ENCODE measurements at regions not wholly inside any gene's neighbourhood (a gene's known extent, or its start where the extent isn't known, plus 50 kb on each side); places are given as distances from the start of the nearest gene placed in this dataset.

- DNase-seq: no peak
Observed at GRCh38 chr12:24462946-24463345, 486.0 kb downstream of the BCAT1 start.

GRCh38 chr12:24460506-24460905 lies 488.4 kb downstream of the BCAT1 start:
- no peak for DNase-seq

DNA sequence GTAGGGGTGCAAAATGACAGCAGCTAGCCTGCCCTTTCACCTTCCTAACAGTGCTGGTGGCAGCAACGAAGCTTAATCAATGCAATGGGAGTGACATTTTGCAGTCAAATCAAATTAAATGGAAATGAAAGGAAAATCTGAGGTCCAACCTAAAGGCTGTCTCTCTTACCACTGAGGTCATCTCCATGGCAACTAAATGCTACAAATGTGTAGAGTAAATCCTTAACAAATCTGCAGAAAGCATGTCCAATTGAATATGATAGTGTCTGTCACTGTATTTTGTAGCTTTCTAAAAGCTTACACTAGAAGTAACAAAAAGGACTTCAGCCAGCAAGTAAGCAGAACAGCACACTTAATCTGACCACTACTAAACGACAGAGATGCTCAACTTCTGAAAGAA lies 488.8 kb downstream of the BCAT1 start:
- no peak for DNase-seq

- no peak for DNase-seq
Observed at GRCh38 chr12:24455811-24456210, 493.1 kb downstream of the BCAT1 start.

GRCh38 chr12:24447678-24448077 lies 498.2 kb upstream of the SOX5 start:
- DNase-seq: no peak

DNA sequence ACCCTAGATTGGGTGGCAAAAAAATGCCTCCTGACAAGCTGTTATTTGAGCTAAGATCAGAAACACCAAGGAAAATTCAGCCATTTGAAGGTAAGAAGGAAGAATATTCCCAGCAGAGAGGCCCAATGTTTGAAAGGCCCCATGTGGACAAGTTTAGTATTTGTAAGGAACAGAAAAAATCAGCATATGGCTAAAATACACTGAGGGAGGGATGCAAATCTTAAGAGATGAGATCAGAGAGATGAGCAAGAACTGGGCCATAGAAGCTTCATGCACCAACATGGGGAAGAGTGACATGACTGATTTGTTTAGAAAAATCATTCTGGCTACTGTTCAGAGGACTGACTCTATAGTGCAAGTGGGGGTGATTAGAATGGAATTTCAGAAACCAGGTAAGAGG lies 496.8 kb upstream of the SOX5 start:
- DNase-seq: no peak

- DNase-seq: no peak
Observed at GRCh38 chr12:24444634-24445033, 495.2 kb upstream of the SOX5 start.

DNA sequence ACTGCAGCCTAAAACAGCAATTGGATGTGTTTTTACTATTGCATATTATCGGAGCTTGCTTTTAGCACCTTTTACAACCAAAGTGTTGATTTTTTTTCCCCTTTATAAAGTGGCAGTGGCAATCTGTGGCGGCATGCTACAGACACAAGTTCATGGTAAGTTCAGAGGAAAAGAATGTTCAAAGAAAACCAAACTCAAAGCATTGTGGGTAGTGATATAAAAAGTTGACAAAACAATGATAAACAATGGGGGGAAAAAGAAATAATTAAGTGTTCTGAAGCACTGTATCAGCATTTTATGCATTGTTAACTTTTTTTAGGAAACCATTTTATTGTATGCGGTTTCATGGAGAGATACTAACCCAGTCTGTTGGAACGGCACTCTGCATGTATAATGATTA lies 492.0 kb upstream of the SOX5 start:
- no peak for DNase-seq

DNA sequence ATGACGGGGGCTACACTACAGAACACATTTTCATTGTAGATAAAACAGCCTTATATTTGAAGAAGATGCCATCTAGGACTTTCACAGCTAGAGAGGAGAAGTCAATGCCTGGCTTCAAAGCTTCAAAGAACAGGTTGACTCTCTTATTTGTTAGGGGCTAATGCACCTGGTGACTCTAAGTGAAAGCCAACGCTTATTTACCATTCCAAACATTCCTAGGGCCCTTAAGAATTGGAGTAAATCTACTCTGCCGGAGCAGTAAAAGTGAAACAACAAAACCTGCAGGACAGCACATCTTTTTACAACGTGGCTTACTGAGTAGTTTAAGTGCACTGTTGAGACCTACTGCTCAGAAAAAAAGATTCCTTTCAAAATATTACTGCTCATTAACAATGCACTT lies 487.2 kb upstream of the SOX5 start:
- no peak for DNase-seq

GRCh38 chr12:24431872-24432271 lies 482.4 kb upstream of the SOX5 start:
- DNase-seq: no peak

- no peak for DNase-seq
Observed at GRCh38 chr12:24427776-24428175, 478.3 kb upstream of the SOX5 start.

- DNase-seq: no peak
Observed at GRCh38 chr12:24425601-24425970, 476.1 kb upstream of the SOX5 start.

DNA sequence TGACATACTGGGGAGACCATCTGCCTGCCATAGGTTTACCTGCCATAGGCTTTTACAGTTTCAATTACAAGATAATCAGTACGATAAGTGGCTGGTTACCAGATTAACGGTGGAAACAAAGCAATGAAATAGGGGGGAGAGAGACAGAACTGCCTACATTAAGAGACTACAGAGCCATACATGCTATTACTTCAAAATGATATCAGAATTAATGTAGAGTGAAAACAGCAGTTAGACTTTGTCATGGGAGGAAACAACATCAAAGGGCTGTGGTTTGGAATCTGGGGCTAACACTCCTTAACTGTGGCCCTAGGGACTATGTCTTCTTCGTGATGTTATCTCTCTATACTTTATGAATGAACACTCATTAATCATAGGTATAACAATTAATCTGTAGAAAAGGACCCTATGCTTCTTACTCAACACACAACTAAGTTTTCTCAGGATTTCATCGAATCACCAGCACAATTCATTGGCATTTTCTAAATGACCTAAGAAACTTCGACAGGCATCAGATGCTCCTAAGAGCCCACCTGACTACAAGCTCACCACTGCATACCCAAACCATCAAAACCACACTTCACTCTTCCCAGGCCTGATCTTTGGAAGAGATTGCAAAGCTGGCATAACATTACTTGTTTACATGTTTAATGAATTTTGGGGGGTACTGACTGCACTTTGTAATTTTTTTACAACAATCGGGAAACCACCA lies 475.6 kb upstream of the SOX5 start:
- DNase-seq: no peak

- no peak for DNase-seq
Observed at GRCh38 chr12:24424376-24424775, 474.9 kb upstream of the SOX5 start.

- DNase-seq: no peak
Observed at GRCh38 chr12:24423611-24424010, 474.1 kb upstream of the SOX5 start.

GRCh38 chr12:24421759-24422158 lies 472.3 kb upstream of the SOX5 start:
- no peak for DNase-seq

DNA sequence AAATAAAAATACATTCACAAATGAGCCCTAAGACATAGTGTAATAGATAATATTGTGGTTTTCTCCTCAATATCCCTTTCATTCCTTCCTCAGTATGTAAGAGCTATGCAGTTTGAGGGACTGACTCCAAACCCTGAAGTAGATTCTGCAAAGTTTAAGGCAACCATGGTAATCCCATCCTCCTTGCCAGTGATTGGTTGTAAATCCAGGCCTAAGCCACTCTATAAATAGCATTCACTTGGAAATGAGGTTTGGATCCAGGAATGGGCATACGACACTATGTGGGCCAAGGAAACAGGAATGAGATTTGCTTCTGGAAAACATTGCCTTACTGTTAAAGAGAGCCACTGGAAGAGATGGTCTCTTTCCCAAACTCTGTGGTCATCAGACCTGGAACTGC lies 468.7 kb upstream of the SOX5 start:
- DNase-seq: no peak

DNA sequence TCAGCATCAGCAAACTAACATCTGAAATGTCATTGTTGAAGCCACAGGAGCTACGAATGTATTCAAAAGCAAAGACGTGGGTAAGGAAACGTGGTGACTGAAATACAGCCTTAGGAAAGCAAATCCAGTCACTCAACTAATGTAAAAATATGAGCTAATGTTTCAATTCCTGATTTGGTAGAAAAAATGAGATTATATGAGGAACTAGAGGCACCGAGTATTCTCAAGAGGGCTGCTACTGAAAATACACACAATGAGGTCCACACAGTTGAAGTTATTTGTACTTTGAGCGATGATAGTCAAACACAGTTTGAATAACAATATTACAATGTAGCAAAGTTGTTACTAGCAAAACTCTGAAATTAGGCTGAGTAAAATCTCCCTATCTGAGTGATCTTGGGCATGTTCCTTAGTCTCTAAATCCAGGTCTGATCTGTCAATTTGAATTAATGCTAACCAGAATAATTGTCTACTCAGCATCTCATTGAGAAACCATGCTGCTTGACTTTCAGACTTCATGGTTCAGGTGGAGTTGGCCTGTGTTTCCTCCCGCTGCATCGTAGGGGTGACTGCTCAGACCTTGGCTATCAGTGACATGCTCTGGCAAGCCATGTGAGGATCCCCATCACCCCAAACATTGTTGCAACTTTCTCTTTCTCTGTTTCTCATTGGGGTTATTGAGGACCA lies 467.1 kb upstream of the SOX5 start:
- DNase-seq: no peak

DNA sequence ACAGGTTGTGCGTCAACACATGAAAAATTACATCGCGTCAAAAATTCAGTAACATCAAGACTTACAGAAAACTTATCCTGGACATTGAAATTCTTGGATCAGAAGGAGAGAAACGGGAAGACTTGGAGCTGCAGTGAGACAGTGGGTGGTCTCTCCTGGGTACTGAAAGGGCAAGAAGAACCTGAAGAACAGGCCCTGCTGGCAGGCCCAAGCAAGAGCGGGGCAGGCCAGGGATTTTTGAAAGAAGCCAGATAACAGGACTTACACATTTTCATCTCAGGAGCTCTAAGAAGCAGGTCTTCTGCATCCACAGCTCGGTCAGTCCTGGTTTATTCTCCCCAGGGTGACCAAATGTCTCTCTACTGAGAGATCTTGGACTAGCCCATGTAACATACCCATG lies 466.5 kb upstream of the SOX5 start:
- DNase-seq: no peak

- DNase-seq: no peak
Observed at GRCh38 chr12:24414480-24414879, 465.0 kb upstream of the SOX5 start.

DNA sequence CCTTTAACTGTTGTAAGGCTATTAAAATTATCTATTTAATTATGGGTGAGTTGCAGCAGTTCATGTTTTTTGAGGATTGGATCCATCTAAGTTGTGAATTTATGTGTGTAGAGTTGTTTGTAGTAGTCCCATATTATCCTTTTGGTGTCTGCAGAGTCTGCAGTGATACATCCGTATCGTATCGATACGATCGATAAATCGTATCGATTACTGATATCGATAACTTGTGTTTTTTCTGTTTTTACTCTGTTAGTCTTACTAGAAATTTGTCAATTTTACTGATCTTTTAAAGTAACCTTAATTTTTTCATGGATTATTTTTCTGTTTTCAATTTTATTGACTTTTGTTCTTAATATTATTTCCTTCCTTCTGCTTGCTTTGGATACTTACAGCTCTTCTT lies 462.5 kb upstream of the SOX5 start:
- DNase-seq: no peak

DNA sequence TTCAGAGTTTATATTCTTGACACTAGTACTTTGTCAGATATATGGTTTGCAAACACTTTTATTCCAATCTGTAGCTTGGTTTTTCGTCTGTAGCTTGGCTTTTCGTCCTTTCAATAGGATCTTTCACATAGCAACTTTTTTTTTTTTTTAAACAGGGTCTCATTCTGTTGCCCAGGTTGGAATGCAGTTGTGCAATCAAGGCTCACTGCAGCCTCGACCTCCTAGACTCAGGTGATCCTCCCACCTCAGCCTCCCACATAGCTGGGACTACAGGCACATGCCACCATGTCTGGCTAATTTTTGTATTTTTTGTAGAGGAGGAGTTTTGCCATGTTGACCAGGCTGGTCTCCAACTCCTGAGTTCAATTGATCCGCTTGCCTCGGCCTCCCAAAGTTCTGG lies 460.4 kb upstream of the SOX5 start:
- no peak for DNase-seq

DNA sequence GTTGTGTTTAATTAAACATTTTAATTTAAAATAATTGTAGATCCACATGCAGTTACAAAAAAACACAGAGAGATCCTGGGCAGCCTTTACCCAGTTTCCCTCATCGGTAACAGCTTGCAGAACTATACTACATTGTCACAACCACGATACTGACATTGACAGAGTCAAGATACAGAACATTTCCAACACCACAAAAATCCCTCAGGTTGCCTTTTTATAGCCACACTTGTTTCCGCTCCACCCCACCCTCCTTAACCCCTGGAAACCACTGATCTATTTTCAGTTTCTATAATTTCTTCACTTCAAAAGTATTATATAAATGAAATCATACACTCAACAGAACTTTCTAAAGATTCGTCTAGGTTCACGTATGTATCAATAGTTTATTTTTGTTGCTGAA lies 458.8 kb upstream of the SOX5 start:
- DNase-seq: no peak

DNA sequence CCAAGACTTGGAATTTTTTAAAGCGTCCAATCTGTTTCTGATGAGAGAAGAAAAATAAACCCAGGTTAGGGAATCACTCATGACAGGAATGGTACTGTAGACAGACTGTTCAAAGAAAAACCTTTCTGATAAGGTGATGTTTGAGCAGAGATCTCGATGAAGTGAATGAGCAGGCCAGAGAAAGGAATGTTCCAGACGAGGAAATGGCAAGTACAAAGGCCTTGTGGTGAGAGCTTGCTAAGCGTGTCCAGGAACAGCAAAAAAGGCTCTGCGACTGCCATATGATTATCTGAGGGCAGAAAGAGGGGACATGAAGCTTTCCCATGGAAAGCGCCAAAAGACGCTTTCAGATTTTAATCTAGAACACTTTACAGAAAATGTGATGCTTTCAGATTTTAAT lies 458.4 kb upstream of the SOX5 start:
- DNase-seq: no peak

All from activated CD8-positive, alpha-beta memory T cell treated with anti-CD3 and anti-CD28 coated beads, Interleukin-2, amount 50 U/mL, for 4 hours (primary cell).